ENCODE measurements at regions not wholly inside any gene's neighbourhood (a gene's known extent, or its start where the extent isn't known, plus 50 kb on each side); places are given as distances from the start of the nearest gene placed in this dataset.
A peak's percentile ranks its signal among the peaks of the same experiment; 100 is the strongest.

- intact Hi-C loops (cut with DNase I), result no loop called here
- no peak for DNase-seq
Measured at GRCh38 chr15:53404930-53405493, 354.5 kb downstream of the WDR72 start.

GRCh38 chr15:53401503-53401902 lies 358.0 kb downstream of the WDR72 start:
- DNase-seq, result no peak
- intact Hi-C loops (cut with DNase I), result no loop called here

- intact Hi-C loops (cut with DNase I), result no loop called here
- DNase-seq, result no peak
Measured at GRCh38 chr15:53400986-53401385, 358.5 kb downstream of the WDR72 start.

- intact Hi-C loops (cut with DNase I), result no loop called here
- DNase-seq, result no peak
Measured at GRCh38 chr15:53397041-53397616, 362.3 kb downstream of the WDR72 start.

GRCh38 chr15:53395871-53396270 lies 363.6 kb downstream of the WDR72 start:
- DNase-seq, result no peak
- intact Hi-C loops (cut with DNase I), result no loop called here

- intact Hi-C loops (cut with DNase I), result no loop called here
- no peak for DNase-seq
Measured at GRCh38 chr15:53390549-53390948, 368.9 kb downstream of the WDR72 start.

- intact Hi-C loops (cut with DNase I), result no loop called here
- no peak for DNase-seq
Measured at GRCh38 chr15:53389271-53390037, 370.0 kb downstream of the WDR72 start.

- intact Hi-C loops (cut with DNase I), result no loop called here
- no peak for DNase-seq
Measured at GRCh38 chr15:53384417-53384816, 375.0 kb downstream of the WDR72 start.

GRCh38 chr15:53378096-53378800 lies 381.2 kb downstream of the WDR72 start:
- intact Hi-C loops (cut with DNase I), result no loop called here
- peak in 1 of 42 donors; percentile 3 for DNase-seq

GRCh38 chr15:53367740-53368139 lies 391.7 kb downstream of the WDR72 start:
- intact Hi-C loops (cut with DNase I), result no loop called here
- DNase-seq, result no peak

GRCh38 chr15:53360881-53361280 lies 398.6 kb downstream of the WDR72 start:
- intact Hi-C loops (cut with DNase I), result no loop called here
- DNase-seq, result no peak

- no peak for DNase-seq
- intact Hi-C loops (cut with DNase I), result no loop called here
Measured at GRCh38 chr15:53359038-53359437, 400.4 kb downstream of the WDR72 start.

- intact Hi-C loops (cut with DNase I), result no loop called here
Measured at GRCh38 chr15:53354874-53355273, 404.6 kb downstream of the WDR72 start.

GRCh38 chr15:53351373-53351772 lies 408.1 kb downstream of the WDR72 start:
- DNase-seq, result no peak
- intact Hi-C loops (cut with DNase I), result no loop called here

More at GRCh38 chr15:53354874-53355273, 404.6 kb downstream of the WDR72 start:
- DNase-seq, result no peak

GRCh38 chr15:53346583-53346982 lies 412.9 kb downstream of the WDR72 start:
- no peak for DNase-seq
- intact Hi-C loops (cut with DNase I), result no loop called here

GRCh38 chr15:53331328-53332190 lies 427.9 kb downstream of the WDR72 start:
- intact Hi-C loops (cut with DNase I), result no loop called here
- no peak for DNase-seq

GRCh38 chr15:53328341-53328740 lies 431.1 kb downstream of the WDR72 start:
- DNase-seq, result no peak
- intact Hi-C loops (cut with DNase I), result no loop called here

GRCh38 chr15:53324061-53324460 lies 435.4 kb downstream of the WDR72 start:
- intact Hi-C loops (cut with DNase I), result no loop called here
- peak in 1 of 42 donors; percentile 16 for DNase-seq

GRCh38 chr15:53323191-53323590 lies 436.3 kb downstream of the WDR72 start:
- DNase-seq, result no peak
- intact Hi-C loops (cut with DNase I), result no loop called here
